A549 (cell line): ENCODE measurements at regions not wholly inside any gene's neighbourhood (a gene's known extent, or its start where the extent isn't known, plus 50 kb on each side); places are given as distances from the start of the nearest gene placed in this dataset.

Source experiments
- ATAC-seq, 2 experiments: fragments of 200-7000 bp in 1 of 2; fragments of >200 bp in 1 of 2; cut with Nextera tagmentation in 1 of 2; cut with Tn5 transposase in 1 of 2; 3 replicates each; pipeline versions ENCODE4 v1.8.0 to v1.9.1; 2018 to 2020; ENCODE audit warnings: mild to moderate bottlenecking in 1 of 2, moderate library complexity in 1 of 2
- CTCF ChIA-PET: fragments of 300-600 bp; sonication (Branson Sonifier 250); formaldehyde crosslinking; extraction: SDS; loops from one replicate; lab custom pipeline; 2021; ENCODE audit warnings: antibody characterized with exemption, inconsistent platforms; lab: Yijun Ruan, JAX
- POLR2A ChIA-PET: fragments of 350-600 bp; formaldehyde crosslinking; extraction: SDS; loops from one replicate; lab custom pipeline; 2021; ENCODE audit warnings: antibody characterized with exemption, inconsistent platforms; lab: Yijun Ruan, JAX
- DNase-seq, 2 experiments: peaks; one replicate each; pipeline versions ENCODE4 v3.0.0 to v3.0.0-alpha.2; 2011 to 2016; ENCODE audit warnings: low read depth in 1 of 2, low spot score in 1 of 2
- FAIRE-seq: peaks from 2 replicates; lab custom pipeline; 2011; peaks lifted over from hg19 to GRCh38; lab: Jason Lieb, UNC
- H3K27ac ChIP-seq, 2 experiments: fragments of >200 bp; sonication (Bioruptor Twin); formaldehyde crosslinking; 3 replicates each; pipeline ENCODE4 v1.5.1; 2016 to 2017
- H3K4me1 ChIP-seq: fragments of >200 bp; sonication (Bioruptor Twin); formaldehyde crosslinking; 3 replicates; pipeline ENCODE4 v1.6.1; 2016
- H3K4me2 ChIP-seq: fragments of >200 bp; sonication (Bioruptor Twin); formaldehyde crosslinking; 3 replicates; pipeline ENCODE4 v1.6.1; 2016
- H3K4me3 ChIP-seq: fragments of >200 bp; sonication (Bioruptor Twin); formaldehyde crosslinking; 3 replicates; pipeline ENCODE4 v1.5.1; 2016
- H3K9me3 ChIP-seq: fragments of >200 bp; sonication (Bioruptor Twin); formaldehyde crosslinking; 3 replicates; pipeline ENCODE4 v1.6.1; 2016
- ATOH8 ChIP-seq: fragments of 250-450 bp; sonication (Bioruptor Pico); IDR thresholded peaks from 2 replicates; pipeline ENCODE4 v1.5.0; 2020; ENCODE audit warnings: low read depth, mild to moderate bottlenecking, moderate library complexity
- CBX8 ChIP-seq: fragments of 200-600 bp; sonication (generic); IDR thresholded peaks from 2 replicates; pipeline ENCODE4 v1.6.1; 2016
- CHD2 ChIP-seq: fragments of 150-350 bp; IDR thresholded peaks from 2 replicates; pipeline ENCODE4 v1.6.1; 2014; ENCODE audit warnings: low read length; ENCODE audit not compliant: partially characterized antibody
- EHF ChIP-seq: fragments of 250-450 bp; sonication (Bioruptor Pico); IDR thresholded peaks from 2 replicates; pipeline ENCODE4 v1.5.0; 2020; ENCODE audit warnings: mild to moderate bottlenecking
- ESRRA ChIP-seq: fragments of 150-350 bp; IDR thresholded peaks from 2 replicates; pipeline ENCODE4 v1.6.1; 2014; ENCODE audit warnings: mild to moderate bottlenecking, low read length, borderline replicate concordance
- GATA3 ChIP-seq: IDR thresholded peaks from 2 replicates; pipeline ENCODE4 v1.6.1; 2012; ENCODE audit warnings: borderline replicate concordance
- HDAC2 ChIP-seq: fragments of 200-600 bp; sonication (generic); IDR thresholded peaks from 2 replicates; pipeline ENCODE4 v1.6.1; 2016
- HOXA7 ChIP-seq: fragments of 250-450 bp; sonication (Bioruptor Pico); IDR thresholded peaks from 2 replicates; pipeline ENCODE4 v1.5.0; 2020; ENCODE audit warnings: mild to moderate bottlenecking, moderate library complexity
- JUN ChIP-seq, 2 experiments: fragments of >200 bp; sonication (Bioruptor Twin); formaldehyde crosslinking; IDR thresholded peaks; 2 replicates in 1 of 2; 3 replicates in 1 of 2; pipeline ENCODE4 v1.6.1; 2016 to 2017
- JUNB ChIP-seq: fragments of >200 bp; sonication (Bioruptor Twin); formaldehyde crosslinking; IDR thresholded peaks from 2 replicates; pipeline ENCODE4 v1.6.1; 2016
- KDM1A ChIP-seq: fragments of 200-600 bp; sonication (generic); IDR thresholded peaks from 2 replicates; pipeline ENCODE4 v1.6.1; 2016; ENCODE audit warnings: low read depth, mild to moderate bottlenecking
- KDM5A ChIP-seq: fragments of 200-600 bp; sonication (generic); IDR thresholded peaks from 2 replicates; pipeline ENCODE4 v1.6.1; 2016; ENCODE audit warnings: antibody characterized with exemption, mild to moderate bottlenecking
- MAX ChIP-seq: IDR thresholded peaks from 2 replicates; pipeline ENCODE4 v1.6.1; 2012
- MYC ChIP-seq: IDR thresholded peaks from 2 replicates; pipeline ENCODE4 v1.6.1; 2012; ENCODE audit warnings: mild to moderate bottlenecking, inconsistent platforms, low read length, improper control_type of control experiment, borderline replicate concordance
- NR3C1 ChIP-seq: fragments of >200 bp; sonication (Bioruptor Twin); formaldehyde crosslinking; IDR thresholded peaks from 3 replicates; pipeline ENCODE4 v1.6.1; 2017
- PHF8 ChIP-seq: fragments of 200-600 bp; sonication (generic); IDR thresholded peaks from 2 replicates; pipeline ENCODE4 v1.6.1; 2016; ENCODE audit warnings: low read depth, mild to moderate bottlenecking, antibody characterized with exemption, moderate library complexity, borderline replicate concordance
- POLR2A ChIP-seq: IDR thresholded peaks from 2 replicates; pipeline ENCODE4 v1.6.1; 2012; ENCODE audit warnings: mild to moderate bottlenecking, low read length
- RAD21 ChIP-seq, 2 experiments: fragments of >200 bp in 1 of 2; sonication (Bioruptor Twin) in 1 of 2; formaldehyde crosslinking in 1 of 2; IDR thresholded peaks in 1 of 2; conservative IDR thresholded peaks in 1 of 2; 2 replicates in 1 of 2; 3 replicates in 1 of 2; pipeline ENCODE4 v1.6.1; 2012 to 2018; ENCODE audit warnings: inconsistent platforms in 1 of 2
- RCOR1 ChIP-seq: fragments of 150-350 bp; IDR thresholded peaks from 2 replicates; pipeline ENCODE4 v1.6.1; 2014; ENCODE audit warnings: antibody characterized with exemption, low read length, low read depth
- SMC3 ChIP-seq: fragments of >200 bp; sonication (Bioruptor Twin); formaldehyde crosslinking; IDR thresholded peaks from 3 replicates; pipeline ENCODE4 v1.6.1; 2018; ENCODE audit warnings: inconsistent platforms
- ZNF302 ChIP-seq: fragments of 250-450 bp; sonication (Bioruptor Pico); IDR thresholded peaks from 2 replicates; pipeline ENCODE4 v1.9.0; 2021; ENCODE audit warnings: inconsistent platforms, mild to moderate bottlenecking, moderate library complexity
- ZSCAN20 ChIP-seq: fragments of 250-450 bp; sonication (Bioruptor Pico); IDR thresholded peaks from 2 replicates; pipeline ENCODE4 v1.8.0; 2022; ENCODE audit warnings: mild to moderate bottlenecking, moderate library complexity
- WGBS: methylation state at CpG from one replicate; pipeline ENCODE4 v1.1.6; 2017; ENCODE audit errors: missing lambda C conversion rate; 5-methylcytosine and 5-hydroxymethylcytosine counted together
- TF ChIP-seq, protein P1 (sequence below): fragments of 200-600 bp; sonication (generic); IDR thresholded peaks from 2 replicates; pipeline ENCODE4 v1.6.1; 2016; ENCODE audit warnings: antibody characterized with exemption, mild to moderate bottlenecking, moderate library complexity
- TF ChIP-seq, protein P2 (sequence below): fragments of >200 bp; sonication (Bioruptor Twin); formaldehyde crosslinking; IDR thresholded peaks from 3 replicates; pipeline ENCODE4 v1.5.1; 2016
- TF ChIP-seq, protein P3 (sequence below): fragments of >200 bp; sonication (Bioruptor Twin); formaldehyde crosslinking; IDR thresholded peaks from 3 replicates; pipeline ENCODE4 v1.6.1; 2016

DNA sequence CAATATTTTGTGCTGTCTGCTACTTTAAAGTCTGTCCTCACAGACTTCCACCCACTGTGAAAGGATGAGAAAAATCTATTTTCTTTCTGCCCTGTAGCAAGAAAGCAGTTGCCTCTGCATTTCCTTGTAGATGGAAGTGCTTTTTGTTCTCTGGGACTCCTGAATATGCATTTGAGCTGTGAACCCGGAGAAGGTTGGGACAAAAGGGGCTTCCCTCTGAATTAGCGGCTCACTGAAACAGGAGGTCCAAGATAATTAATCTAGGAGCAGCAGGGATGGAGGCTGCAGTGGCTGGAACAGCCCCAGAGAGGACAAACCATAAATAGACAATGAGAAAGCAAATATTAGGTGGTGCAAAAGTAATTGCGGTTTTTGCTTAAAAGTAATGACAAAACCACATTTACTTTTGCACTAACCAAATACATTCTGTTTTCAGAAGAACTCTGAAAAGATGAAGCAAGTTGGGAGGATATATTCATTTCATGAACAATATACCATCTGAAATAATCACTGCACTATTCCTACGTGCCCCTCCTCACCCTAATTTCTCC is 143.4 kb upstream of the KBTBD8 start:
- TF ChIP-seq PHF8 (no peak), ESRRA (no peak), MAX (no peak), GATA3 (no peak), RAD21 (conservative IDR thresholded peaks at IDR 0.05 in 1 of 2, IDR thresholded peaks at IDR 0.05 in 1 of 2) (no peak), KDM1A (no peak), MYC (no peak), ZSCAN20 (no peak)
- TF ChIP-seq, protein P1, sequence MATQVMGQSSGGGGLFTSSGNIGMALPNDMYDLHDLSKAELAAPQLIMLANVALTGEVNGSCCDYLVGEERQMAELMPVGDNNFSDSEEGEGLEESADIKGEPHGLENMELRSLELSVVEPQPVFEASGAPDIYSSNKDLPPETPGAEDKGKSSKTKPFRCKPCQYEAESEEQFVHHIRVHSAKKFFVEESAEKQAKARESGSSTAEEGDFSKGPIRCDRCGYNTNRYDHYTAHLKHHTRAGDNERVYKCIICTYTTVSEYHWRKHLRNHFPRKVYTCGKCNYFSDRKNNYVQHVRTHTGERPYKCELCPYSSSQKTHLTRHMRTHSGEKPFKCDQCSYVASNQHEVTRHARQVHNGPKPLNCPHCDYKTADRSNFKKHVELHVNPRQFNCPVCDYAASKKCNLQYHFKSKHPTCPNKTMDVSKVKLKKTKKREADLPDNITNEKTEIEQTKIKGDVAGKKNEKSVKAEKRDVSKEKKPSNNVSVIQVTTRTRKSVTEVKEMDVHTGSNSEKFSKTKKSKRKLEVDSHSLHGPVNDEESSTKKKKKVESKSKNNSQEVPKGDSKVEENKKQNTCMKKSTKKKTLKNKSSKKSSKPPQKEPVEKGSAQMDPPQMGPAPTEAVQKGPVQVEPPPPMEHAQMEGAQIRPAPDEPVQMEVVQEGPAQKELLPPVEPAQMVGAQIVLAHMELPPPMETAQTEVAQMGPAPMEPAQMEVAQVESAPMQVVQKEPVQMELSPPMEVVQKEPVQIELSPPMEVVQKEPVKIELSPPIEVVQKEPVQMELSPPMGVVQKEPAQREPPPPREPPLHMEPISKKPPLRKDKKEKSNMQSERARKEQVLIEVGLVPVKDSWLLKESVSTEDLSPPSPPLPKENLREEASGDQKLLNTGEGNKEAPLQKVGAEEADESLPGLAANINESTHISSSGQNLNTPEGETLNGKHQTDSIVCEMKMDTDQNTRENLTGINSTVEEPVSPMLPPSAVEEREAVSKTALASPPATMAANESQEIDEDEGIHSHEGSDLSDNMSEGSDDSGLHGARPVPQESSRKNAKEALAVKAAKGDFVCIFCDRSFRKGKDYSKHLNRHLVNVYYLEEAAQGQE, result no peak
- TF ChIP-seq, protein P2, sequence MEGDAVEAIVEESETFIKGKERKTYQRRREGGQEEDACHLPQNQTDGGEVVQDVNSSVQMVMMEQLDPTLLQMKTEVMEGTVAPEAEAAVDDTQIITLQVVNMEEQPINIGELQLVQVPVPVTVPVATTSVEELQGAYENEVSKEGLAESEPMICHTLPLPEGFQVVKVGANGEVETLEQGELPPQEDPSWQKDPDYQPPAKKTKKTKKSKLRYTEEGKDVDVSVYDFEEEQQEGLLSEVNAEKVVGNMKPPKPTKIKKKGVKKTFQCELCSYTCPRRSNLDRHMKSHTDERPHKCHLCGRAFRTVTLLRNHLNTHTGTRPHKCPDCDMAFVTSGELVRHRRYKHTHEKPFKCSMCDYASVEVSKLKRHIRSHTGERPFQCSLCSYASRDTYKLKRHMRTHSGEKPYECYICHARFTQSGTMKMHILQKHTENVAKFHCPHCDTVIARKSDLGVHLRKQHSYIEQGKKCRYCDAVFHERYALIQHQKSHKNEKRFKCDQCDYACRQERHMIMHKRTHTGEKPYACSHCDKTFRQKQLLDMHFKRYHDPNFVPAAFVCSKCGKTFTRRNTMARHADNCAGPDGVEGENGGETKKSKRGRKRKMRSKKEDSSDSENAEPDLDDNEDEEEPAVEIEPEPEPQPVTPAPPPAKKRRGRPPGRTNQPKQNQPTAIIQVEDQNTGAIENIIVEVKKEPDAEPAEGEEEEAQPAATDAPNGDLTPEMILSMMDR, result no peak
- no peak overlapping the region for H3K4me2 ChIP-seq
- ChIA-PET POLR2A (no interaction called here), CTCF (interaction anchor here (2.0 kb wide), 1 partner anchor 447 kb away, joined by 8 read pairs; no protein-coding TSS in a partner anchor)
- DNase-seq (no peak), FAIRE-seq (no peak), ATAC-seq (no peak)
- no peak overlapping the region for H3K4me3 ChIP-seq
- H3K9me3 ChIP-seq, result no peaks in the 10 kb centered on the region
- WGBS, result 18% methylated on average over 4 of the region's 4 CpGs
- H3K4me1 ChIP-seq, result no peaks in the 10 kb centered on the region
- H3K27ac ChIP-seq, result no peak overlapping the region

GRCh38 chr3:66856533-66856932 is 141.6 kb upstream of the KBTBD8 start:
- H3K27ac ChIP-seq, result no peak overlapping the region
- H3K4me3 ChIP-seq, result no peak overlapping the region
- WGBS, result 35% methylated on average over 8 of the region's 8 CpGs
- no peak overlapping the region for H3K4me2 ChIP-seq
- ChIA-PET POLR2A (no interaction called here), CTCF (interaction anchor here (0.9 kb wide), 1 partner anchor 580 kb away, joined by 3 read pairs; no protein-coding TSS in a partner anchor)
- TF ChIP-seq NR3C1, result no peak
- TF ChIP-seq MAX, result no peak
- TF ChIP-seq ZSCAN20, result no peak
- TF ChIP-seq EHF (CRISPR knock-in tag), result no peak
- H3K4me1 ChIP-seq, result no peaks in the 10 kb centered on the region
- no peaks in the 10 kb centered on the region for H3K9me3 ChIP-seq
- FAIRE-seq, result no peak
- DNase-seq, result no peak
- ATAC-seq, result no peak

- DNase-seq, result no peak
- FAIRE-seq, result no peak
- POLR2A ChIA-PET, result no interaction called here
- TF ChIP-seq ATOH8 (CRISPR knock-in tag), result no peak
- TF ChIP-seq EHF (CRISPR knock-in tag), result no peak
- no peak for TF ChIP-seq SMC3
- no peak for TF ChIP-seq POLR2A
- no peak for TF ChIP-seq JUNB
- TF ChIP-seq PHF8, result no peak
- no peak for TF ChIP-seq HDAC2
- no peak for TF ChIP-seq ZNF302 (CRISPR knock-in tag)
- no peak for TF ChIP-seq KDM1A
- TF ChIP-seq KDM5A, result no peak
- TF ChIP-seq, protein P3, sequence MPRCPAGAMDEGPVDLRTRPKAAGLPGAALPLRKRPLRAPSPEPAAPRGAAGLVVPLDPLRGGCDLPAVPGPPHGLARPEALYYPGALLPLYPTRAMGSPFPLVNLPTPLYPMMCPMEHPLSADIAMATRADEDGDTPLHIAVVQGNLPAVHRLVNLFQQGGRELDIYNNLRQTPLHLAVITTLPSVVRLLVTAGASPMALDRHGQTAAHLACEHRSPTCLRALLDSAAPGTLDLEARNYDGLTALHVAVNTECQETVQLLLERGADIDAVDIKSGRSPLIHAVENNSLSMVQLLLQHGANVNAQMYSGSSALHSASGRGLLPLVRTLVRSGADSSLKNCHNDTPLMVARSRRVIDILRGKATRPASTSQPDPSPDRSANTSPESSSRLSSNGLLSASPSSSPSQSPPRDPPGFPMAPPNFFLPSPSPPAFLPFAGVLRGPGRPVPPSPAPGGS, result no peak
- no peak for TF ChIP-seq CBX8
- no peak for TF ChIP-seq GATA3
- no peak for TF ChIP-seq JUN (IDR thresholded peaks at IDR 0.05)
- no peak for TF ChIP-seq RCOR1
- TF ChIP-seq HOXA7 (CRISPR knock-in tag), result no peak
- TF ChIP-seq CHD2, result no peak
- TF ChIP-seq NR3C1, result no peak
- TF ChIP-seq, all 56 proteins: peak for 0
- no peak overlapping the region for H3K4me2 ChIP-seq
- 77% methylated on average over 14 of the region's 15 CpGs for WGBS
- no peaks in the 10 kb centered on the region for H3K4me1 ChIP-seq
- CTCF ChIA-PET, result interaction anchor here (1.1 kb wide), 1 partner anchor 451 kb away, joined by 3 read pairs; no protein-coding TSS in a partner anchor
- no peaks in the 10 kb centered on the region for H3K9me3 ChIP-seq
- no peak overlapping the region for H3K4me3 ChIP-seq
- peak in 1 of 2 experiments; percentile 33; a peak in 1 of 6 replicates for ATAC-seq
- H3K27ac ChIP-seq, result no peak overlapping the region
These were observed 139.3 kb upstream of the KBTBD8 start for GRCh38 chr3:66858656-66859381.
